SIG-M5 treated with dmso at 0.1 percent for 504 hours (cell line): ENCODE measurements at regions not wholly inside any gene's neighbourhood (a gene's known extent, or its start where the extent isn't known, plus 50 kb on each side); places are given as distances from the start of the nearest gene placed in this dataset.
"Not testable (repeated sequence)": the region's sequence is repeated elsewhere in the genome, so short reads cannot be mapped to it uniquely, and the experiment has no call there.

Source experiments
- DNase-seq: peaks from one replicate; lab custom pipeline; 2025; ENCODE audit not compliant: unreplicated experiment; lab: John Stamatoyannopoulos, UW

DNA sequence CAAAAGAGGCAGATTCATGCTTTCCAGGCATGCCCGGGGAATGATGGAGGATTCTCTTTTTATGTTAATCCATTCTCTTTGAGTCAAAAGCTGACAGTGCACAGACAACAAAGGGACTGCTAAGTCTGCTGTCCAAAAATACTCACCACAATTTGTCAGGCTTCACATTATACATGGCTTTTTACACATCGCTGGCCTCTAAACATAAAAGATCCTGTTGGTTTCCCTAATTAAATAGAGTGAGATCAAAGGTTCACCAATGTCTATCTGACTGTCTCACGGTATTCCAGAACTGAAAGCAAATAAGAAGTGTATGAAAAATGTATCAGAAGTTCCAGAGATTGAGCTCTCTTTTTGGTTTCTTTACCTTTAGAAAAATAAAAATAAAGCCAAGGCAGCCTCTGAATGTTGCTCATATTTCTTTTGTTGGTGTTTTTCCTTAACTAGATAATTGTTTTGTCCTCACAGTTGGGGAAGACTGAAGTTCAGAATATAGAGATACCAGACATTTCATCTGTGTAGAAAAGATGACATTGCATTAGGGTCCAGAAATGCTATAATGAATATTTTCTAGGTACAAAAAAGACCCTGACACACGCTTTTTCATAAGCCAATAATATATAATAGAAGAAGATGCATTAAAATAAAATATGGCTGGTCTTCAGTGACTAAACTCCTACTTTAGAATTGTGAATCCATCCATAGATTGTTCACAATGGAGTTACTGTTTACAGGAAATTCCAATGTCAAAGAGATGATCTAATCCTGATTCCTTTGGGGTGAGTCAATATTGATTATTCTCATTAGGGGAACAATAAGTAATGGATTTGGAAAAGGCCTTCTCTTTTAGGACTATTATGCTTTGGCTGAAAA lies 688.2 kb upstream of the CDH6 start:
- DNase-seq, result no peak

DNA sequence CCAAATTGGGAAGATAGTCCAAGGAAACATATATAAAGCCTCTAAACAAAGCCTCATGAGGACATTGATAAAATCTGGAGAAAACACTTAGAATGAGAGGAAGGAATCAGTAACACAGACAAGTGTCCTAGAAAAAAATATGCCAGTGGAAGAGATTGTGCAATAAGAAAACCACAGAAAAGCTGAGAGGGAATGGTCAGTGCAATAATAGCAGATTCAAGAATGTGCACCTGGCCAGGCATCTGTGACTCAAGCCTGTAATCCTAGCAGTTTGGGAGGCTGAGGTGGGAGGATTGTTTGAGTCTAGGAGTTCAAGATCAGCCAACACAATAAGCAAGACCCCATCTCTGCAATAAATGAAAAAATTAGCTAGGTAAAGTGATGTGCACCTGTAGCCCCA lies 691.2 kb upstream of the CDH6 start:
- no peak for DNase-seq

- no peak for DNase-seq
Measured at GRCh38 chr5:30501065-30501464, 692.4 kb upstream of the CDH6 start.

DNA sequence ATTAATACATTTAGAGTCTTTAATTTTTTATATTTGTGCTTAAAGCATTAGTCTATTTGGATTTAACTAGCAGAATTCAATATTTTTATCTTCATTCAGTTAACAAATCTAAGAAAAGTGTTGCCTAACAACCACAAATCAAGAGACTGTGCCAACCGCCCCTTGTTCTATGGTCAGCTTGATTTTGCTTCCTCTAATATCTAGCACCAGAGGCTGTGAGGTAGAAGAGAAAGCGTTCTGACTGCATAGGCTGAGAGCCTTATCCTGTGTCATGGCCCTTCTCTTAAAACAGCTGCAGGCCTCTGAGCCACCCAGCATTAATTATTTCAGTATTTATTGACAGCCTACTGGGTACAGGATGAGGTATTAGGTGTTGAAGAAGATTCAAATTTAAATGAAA lies 693.0 kb upstream of the CDH6 start:
- no peak for DNase-seq

GRCh38 chr5:30499402-30499801 lies 694.1 kb upstream of the CDH6 start:
- no peak for DNase-seq

- no peak for DNase-seq
Measured at GRCh38 chr5:30498972-30499371, 694.5 kb upstream of the CDH6 start.

- not testable (repeated sequence) for DNase-seq
Measured at GRCh38 chr5:30498509-30498908, 695.0 kb upstream of the CDH6 start.

DNA sequence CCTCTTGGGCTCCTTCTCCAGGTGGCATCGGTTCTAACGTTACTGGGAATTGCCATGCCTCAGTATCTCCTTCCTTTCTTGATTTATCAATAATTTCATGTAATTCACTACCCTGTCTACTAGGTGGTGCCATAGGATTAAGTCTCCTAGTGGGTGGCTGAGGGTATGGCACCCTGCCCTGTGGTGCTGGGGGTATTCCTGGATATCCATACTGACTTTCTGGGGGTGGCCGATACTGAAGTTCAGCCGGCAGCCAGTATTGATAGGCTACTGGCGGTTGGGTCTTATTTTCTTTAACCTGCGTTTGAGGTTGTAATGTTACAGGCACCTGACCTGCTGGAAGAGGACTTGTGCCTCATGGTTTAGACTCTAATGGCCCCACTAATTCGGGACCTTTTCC lies 699.4 kb upstream of the CDH6 start:
- DNase-seq, result not testable (repeated sequence)

DNA sequence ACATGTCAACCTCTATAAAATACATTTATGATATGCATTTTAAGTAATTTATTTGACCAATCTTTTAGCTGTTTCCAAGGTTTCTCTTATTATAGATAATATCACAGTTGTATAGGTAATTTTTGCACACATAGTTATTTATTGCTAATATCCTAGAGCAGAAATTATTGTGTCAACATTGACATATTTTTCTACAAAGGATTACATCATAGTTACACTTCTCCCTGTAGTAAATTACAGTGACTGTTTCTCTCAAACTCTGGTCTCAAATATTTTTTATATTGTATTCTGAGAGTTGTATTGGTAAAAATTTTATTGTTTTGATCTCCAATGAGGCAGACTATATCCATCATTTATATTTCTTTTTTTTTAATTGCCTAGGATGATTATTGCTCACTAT lies 714.4 kb upstream of the CDH6 start:
- no peak for DNase-seq

- DNase-seq, result no peak
Measured at GRCh38 chr5:30475429-30475828, 718.1 kb upstream of the CDH6 start.

DNA sequence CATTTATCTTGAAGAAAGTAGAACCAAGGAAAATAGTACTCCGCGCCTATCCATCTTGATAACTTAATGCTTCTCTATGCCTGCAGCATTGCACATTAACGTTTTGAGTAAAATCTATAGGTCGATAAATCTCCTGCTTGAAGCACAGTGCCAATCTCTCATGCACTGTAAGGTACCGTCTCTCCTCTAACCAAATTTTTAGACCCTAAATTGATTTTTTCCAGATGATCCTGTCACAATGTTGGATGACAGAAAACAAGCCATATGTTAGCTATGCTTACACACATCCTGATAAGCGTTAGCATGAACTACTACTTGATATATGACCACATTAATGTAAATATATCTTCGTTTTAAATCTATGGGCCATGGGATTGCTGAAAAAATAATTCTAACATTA lies 723.8 kb upstream of the CDH6 start:
- DNase-seq, result no peak

DNA sequence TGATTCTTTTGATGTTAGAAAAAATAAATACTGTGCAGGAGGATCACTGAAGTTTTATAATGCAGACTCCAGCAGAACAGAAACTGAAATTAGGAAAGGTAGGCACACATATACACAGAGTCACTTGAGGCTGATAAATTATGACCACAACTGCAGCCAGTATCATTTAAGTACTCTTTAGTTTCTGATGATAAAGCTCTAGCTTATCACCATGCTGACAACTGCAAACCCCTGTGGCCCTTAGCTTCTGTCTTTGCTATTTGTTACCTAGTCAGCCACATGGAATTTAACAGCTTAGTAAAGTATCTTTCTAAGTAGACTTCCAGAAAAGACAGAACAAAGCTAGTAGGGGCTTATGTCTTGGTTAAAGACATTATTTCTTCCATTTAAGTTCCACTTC lies 734.8 kb upstream of the CDH6 start:
- DNase-seq, result no peak

DNA sequence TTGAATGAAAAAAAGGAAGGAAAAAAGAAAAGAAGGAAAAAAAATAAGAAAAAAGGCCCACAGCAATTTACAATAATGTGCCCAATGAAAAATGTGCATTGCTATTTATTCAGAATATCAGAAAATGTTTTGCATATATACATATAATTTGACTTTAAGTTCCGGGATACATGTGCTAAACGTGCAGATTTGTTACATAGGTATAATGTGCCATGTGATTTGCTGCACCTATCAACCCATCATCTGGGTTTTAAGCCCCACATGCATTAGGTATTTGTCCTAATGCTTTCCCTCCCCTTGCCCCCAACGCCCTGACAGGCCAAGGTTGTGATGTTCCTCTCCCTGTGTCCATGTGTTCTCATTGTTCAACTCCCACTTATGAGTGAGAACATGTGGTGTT lies 738.0 kb upstream of the CDH6 start:
- not testable (repeated sequence) for DNase-seq

GRCh38 chr5:30453168-30453567 lies 740.3 kb upstream of the CDH6 start:
- no peak for DNase-seq

GRCh38 chr5:30450153-30450552 lies 743.3 kb upstream of the CDH6 start:
- no peak for DNase-seq

DNA sequence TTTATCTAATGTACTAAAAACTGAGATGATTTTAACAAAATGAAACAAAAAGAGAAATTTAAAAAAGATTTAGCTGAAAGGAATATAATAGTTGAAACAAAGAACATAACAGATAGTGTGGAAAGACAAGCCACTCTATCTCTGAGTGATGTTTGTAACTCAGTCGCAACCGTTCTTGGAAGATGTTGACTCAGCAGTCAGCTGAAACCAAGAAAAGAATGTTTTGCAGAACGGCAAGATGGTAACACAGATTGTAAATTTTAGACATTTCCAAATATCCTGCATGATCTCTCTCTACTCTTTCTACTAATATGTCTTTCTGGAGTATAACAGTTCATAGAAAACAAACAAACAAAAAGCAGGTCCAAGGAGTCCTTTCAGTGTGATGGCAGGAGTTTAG lies 746.1 kb upstream of the CDH6 start:
- no peak for DNase-seq

- no peak for DNase-seq
Measured at GRCh38 chr5:30446456-30446855, 747.0 kb upstream of the CDH6 start.

- DNase-seq, result no peak
Measured at GRCh38 chr5:30438785-30439184, 754.7 kb upstream of the CDH6 start.

DNA sequence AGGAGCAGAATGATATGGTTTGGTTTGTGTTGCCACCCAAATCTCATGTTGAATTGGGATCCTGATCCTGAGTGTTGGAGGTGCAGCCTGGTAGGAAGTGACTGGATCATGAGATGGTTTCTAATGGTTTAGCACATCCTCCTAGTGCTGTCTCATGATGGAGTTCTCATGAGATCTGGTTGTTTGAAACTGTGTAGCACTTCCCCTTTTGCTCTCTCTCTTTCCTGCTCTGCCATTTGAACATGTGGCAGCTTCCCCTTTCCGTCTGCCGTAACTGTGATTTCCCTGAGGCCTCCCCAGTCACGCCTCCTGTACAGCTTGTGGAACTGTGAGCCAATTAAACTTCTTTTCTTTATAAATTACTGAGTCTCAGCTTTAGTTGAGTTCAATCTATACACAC lies 756.8 kb upstream of the CDH6 start:
- peak; percentile 65 for DNase-seq

- DNase-seq, result not testable (repeated sequence)
Measured at GRCh38 chr5:30428866-30429407, 764.5 kb upstream of the CDH6 start.

DNA sequence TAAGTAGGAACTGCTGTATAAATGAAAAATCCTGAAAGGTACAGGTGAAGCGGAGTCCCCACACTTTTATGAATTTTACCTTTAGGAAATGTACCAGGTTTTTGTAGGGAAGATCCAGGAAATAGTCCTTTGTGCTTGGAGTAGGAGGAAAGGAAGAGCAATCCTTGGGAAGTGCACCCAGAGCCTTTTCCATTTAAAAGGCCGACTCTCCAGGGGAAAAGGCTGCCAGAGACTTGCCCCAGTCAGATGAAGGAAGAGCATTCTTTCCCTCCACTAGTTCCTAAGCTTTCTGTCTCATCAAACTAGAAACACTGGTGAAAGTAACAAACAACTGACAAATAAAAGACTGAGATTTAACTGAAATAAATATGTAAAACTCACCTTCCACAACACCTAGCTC lies 779.4 kb upstream of the CDH6 start:
- DNase-seq, result no peak

- DNase-seq, result peak; percentile 16
Measured at GRCh38 chr5:30413540-30413939, 779.9 kb upstream of the CDH6 start.

DNA sequence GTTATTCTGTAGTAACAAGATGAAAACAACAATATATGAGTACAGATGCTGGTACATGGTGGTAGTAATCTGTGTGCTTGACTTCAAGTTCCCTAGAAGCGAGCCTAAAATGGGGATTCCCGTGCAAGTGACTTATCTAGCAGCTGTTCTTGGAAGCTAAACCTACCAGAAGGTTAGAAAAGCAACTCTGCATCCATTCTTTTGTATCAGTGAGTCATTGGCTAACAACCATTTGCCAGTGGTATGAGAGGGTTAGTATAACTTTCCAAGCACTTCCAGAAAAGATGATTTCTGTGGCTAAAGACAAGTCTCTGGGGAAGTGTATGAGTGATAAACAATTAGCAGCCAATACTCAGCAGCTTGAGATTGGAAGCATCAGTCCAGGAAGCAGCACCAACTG lies 787.7 kb upstream of the CDH6 start:
- DNase-seq, result no peak
